ENCODE measurements at regions not wholly inside any gene's neighbourhood (a gene's known extent, or its start where the extent isn't known, plus 50 kb on each side); places are given as distances from the start of the nearest gene placed in this dataset.

- TF ChIP-seq POLR2AphosphoS5 (IDR thresholded peaks at IDR 0.05): no peak
- TF ChIP-seq, protein P1, sequence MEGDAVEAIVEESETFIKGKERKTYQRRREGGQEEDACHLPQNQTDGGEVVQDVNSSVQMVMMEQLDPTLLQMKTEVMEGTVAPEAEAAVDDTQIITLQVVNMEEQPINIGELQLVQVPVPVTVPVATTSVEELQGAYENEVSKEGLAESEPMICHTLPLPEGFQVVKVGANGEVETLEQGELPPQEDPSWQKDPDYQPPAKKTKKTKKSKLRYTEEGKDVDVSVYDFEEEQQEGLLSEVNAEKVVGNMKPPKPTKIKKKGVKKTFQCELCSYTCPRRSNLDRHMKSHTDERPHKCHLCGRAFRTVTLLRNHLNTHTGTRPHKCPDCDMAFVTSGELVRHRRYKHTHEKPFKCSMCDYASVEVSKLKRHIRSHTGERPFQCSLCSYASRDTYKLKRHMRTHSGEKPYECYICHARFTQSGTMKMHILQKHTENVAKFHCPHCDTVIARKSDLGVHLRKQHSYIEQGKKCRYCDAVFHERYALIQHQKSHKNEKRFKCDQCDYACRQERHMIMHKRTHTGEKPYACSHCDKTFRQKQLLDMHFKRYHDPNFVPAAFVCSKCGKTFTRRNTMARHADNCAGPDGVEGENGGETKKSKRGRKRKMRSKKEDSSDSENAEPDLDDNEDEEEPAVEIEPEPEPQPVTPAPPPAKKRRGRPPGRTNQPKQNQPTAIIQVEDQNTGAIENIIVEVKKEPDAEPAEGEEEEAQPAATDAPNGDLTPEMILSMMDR (IDR thresholded peaks at IDR 0.05): no peak
These were observed 216.3 kb upstream of the ITGA4 start for GRCh38 chr2:181240844-181241243.
